ENCODE measurements at regions not wholly inside any gene's neighbourhood (a gene's known extent, or its start where the extent isn't known, plus 50 kb on each side); places are given as distances from the start of the nearest gene placed in this dataset.
"Not testable (repeated sequence)": the region's sequence is repeated elsewhere in the genome, so short reads cannot be mapped to it uniquely, and the experiment has no call there.

DNA sequence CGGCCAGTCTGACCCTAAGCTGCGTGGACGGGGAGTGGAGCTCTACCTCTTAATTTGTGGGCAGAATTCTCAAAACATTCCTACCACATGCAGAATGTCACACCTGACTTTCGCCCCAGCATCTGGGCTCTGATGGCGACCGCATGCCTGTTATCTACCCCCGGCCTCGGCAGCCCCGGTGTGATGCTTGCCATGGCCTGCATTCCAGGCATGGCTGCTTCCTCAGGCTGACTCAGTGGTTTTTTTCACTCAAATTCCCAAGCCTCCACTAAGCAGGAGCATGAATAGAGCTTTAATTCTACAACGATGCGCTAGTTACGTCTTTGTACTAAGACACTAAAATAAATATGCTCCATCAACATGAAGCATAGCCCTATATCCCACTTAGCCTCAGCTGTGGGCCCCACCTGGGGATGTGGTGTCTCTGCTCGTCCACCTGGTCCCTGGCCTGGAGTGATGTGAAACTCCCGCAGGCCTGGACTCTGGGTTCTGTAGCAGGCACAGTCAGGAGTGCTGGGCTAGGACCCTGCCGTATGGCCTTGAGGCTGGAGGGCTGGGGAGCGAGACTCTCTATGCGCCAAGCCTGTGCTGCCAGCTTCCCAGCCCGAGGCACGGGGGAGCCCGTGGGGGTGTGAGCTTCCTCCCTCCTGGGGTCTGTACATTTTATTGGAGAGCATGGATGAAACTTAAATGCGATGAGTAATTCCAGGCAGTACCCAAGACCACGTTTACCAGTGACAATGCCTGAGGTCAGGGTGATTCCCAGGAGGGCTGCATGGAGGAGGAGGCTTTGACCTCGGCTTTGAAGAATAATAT is 153.2 kb downstream of the CTTN start:
- DNase-seq = no peak

DNA sequence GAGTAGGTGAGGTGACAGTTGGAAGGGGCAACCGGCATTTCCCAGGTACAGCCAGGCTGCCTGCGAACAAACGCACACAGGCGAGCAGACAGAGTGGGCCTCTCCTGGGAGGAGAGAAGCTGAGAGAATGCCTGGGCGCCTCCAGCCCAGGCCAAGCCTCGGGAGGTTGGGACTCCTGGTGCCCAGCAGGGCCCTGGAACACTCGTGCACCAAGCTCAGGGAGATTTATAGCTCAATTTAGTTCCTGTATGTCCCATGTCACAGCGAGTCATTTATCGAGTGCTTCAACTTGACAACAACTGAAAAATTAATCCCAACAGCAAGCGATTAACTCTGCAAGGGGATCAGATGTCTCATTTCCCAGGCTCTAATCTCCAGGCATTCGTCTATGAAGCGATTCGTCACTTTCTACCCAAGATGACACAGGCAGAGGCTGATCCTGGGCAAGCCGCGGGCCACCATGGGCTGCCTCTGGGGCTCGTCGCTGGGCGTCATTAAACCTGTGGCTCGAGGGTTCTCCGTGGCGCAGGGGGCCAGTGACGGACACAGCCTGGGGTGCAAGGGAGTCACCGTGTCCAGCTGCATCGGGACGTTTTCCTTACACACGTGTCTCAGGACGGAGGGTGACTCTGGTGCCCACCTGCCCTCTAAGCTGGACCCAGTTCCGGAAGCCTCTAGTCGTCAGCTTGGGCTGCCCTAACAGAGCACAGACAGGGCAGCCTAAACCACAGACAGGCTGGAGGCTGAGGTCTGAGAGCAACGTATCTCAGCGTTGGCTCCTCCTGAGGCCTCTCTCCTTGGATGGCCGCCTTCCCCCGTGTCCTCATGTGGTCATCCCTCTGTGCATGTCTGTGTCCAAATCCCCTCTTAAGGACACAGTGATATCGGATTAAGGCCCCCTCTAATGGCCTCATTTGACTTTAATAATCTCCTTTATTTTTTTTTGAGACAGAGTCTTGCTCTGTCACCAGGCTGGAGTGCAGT is 154.1 kb downstream of the CTTN start:
- DNase-seq = no peak

- no peak for DNase-seq
Measured at GRCh38 chr11:70555078-70555477, 156.7 kb downstream of the CTTN start.

DNA sequence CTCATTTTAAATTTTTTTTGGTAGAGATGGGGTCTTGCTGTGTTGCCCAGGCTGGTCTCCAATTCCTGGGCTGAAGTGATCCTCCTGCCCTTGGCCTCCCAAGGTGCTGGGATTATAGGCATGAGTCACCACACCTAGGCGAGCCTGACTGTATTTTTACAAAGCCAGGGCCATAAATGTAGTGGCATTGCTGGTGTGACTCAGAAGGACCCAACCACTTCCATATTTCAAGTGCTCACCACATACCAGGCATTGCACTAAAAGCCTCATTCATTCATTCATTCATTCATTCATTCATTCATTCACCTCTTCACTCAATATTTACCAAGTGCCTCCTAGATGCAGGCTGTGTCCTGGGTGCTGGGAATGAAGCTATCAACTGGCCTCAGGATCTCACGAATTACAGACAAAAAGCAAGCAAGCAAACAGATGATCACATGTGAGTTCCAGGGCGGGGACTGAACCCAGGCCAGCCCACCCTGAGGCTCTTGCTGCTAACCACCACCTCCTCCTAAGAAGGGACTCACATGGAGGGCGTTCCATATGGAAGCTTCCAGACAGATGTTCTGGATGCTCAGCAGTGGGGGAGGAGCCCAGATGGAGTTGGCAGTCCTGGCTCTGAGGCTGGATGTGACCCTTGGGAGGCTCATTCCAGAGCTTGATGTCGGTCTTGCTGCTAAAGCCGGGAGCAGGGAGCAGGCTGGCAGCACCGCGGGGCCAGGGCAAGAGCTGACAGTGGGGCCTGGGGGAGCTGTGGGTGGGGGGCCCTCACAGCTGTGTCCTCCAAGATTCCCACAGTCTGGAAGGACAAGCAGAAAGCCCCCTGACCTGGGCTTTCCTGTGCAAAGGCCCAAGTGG is 158.8 kb downstream of the CTTN start:
- peak; percentile 79 for DNase-seq

GRCh38 chr11:70557742-70558485 is 159.6 kb downstream of the CTTN start:
- DNase-seq = no peak

GRCh38 chr11:70558681-70559080 is 160.4 kb downstream of the CTTN start:
- no peak for DNase-seq

GRCh38 chr11:70559516-70559915 is 161.2 kb downstream of the CTTN start:
- no peak for DNase-seq

DNA sequence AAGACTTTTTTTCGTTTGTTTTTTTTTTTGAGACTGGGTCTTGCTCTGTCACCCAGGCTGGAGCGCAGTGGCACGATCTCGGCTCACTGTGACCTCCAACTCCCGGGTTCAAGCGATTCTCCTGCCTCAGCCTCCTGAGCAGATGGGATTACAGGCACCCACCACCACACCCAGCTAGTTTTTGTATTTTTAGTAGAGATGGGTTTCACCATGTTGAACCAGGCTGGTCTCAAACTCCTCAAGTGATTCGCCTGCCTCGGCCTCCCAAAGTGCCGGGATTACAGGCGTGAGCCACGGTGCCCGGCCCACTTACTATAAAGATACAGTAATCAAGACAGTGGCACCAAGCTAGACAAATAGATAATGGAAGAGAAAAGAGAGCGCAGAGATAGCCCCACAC is 162.3 kb downstream of the CTTN start:
- not testable (repeated sequence) for DNase-seq

DNA sequence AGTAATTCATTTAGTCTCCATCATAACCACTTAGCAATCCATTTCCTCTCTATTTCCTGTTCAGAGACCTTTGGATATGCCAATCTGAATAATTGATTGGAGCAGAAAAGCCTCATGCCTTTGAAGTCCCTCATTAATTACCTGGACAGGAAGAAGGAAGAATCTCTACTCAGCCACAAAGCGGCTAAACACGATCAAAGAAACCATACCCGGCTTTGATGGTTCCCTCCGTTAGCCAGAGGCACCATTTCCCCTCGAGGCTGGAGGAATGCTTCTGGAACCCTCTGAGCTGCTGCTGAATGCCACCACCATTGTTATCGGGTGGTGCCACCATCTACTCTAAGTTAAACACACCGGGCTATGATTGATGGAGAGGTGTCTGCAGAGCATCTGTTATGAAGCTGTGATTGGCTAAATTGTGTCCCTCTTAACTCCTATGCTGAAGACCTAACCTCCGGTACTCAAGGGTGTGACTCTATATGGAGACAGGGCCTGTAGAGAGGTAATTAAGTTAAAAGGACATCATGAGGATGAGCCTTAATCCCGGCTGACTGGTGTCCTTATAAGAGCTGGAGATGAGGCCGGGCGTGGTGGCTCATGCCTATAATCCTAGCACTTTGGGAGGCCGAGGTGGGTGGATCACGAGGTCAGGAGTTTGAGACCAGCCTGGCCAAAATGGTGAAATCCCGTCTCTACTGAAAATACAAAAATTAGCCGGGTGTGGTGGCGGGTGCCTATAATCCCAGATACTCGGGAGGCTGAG is 168.6 kb downstream of the CTTN start:
- DNase-seq = no peak

DNA sequence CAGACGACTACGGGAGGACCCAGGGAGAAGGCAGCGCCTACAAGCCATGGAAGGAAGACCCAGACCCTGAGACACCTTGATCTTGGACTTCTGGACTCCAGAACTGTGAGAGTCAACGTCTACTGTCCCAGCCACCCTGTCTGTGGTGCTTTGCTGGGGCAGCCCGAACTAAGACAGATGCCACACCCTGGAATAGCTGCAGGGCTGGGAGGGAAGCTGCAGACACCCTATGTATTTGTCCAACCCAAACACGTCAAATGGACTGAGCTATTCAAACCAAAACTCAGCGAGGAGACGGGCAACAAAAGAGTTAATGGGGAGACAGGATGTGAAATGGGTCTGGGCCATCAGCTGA is 169.3 kb downstream of the CTTN start:
- no peak for DNase-seq

- peak; percentile 84 for DNase-seq
Measured at GRCh38 chr11:70568035-70568813, 169.9 kb downstream of the CTTN start.

DNA sequence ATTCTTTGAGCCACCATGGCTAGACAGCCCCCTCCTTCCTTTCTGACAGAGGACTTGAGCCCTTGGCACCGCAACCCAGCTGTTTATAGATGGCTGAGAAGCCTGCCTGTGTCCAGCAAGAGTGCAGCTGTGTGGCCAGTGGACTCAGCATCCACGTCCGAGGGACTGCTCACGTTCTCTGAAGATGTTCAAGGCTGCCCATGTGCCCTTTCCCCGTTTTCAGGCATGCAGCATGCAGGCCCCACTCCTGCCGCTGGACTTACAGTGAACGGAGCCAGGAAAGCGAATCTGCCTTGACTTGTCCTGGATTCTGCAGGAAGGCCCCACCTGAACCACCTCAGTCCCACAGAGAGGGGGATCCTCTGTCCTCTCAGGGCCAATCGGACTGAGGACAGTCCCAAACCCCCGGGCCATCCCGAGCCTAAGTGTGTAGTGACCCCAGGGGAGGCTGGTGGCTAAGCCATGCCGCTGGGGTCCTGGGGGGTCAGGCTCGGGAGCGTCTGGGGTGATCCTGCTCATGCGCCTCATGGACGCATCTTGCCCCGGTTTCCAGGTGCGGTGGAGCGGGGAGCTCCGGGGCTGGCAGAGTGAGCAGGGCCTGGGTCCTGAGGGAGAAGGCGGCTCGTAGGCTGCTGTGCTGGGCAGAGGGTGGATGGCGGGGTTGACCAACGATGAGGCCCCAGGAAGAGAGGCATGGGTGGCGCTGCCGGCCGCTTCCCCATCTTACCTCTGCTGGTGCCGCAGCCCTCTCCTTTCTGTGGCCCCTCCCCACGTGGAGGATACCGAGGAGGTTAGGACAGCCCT is 170.7 kb downstream of the CTTN start:
- DNase-seq = no peak

- no peak for DNase-seq
Measured at GRCh38 chr11:70569618-70569890, 171.2 kb downstream of the CTTN start.

- DNase-seq = no peak
Measured at GRCh38 chr11:70569996-70570692, 171.8 kb downstream of the CTTN start.

DNA sequence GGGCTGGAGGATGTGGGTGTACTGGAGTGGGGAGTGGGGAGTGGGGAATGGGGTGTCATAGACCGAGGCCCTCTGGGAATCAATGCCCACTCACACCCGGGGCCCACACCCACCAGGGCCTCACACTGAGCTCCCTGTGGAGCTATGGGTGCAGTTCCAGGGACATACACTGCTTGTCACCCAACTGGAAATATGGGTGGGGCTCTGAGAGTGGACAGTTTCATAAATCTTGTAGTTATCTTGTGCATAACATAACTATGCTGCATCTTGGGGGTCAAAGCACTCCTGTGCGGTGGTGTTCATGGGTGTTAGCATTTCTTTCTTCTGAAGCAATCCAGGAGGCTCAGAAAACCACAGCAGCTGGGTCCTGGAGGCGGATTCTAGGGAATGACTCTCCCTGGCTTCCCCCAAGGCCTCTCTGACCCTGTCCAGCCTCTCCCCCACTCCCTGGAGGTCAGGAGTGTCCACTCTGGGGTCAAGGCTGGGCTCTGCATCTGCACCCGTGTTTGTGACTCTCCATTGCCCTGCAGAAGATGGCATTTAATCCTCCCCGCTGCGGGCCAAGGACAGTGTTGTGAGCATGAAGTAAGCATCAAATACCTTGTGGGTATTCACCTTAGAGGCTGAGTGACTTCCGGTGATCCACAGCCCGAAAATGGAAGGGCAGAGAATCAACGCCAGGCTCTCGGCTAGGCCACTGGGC is 172.5 kb downstream of the CTTN start:
- no peak for DNase-seq

DNA sequence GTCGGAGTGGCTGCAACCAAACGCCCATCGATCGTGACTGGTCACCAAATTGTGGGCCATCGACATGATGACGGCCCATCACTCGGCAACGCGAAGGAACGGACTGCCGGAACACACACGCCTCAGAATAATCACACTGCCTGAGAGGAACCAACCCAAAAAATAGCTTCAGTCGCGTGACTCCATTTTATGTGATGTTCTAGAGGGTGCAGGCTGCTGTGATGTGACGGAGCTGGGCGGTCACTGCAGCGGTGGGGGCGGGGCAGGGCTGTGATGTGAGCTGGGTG is 174.6 kb downstream of the CTTN start:
- no peak for DNase-seq

GRCh38 chr11:70573701-70574151 is 175.4 kb downstream of the CTTN start:
- no peak for DNase-seq

DNA sequence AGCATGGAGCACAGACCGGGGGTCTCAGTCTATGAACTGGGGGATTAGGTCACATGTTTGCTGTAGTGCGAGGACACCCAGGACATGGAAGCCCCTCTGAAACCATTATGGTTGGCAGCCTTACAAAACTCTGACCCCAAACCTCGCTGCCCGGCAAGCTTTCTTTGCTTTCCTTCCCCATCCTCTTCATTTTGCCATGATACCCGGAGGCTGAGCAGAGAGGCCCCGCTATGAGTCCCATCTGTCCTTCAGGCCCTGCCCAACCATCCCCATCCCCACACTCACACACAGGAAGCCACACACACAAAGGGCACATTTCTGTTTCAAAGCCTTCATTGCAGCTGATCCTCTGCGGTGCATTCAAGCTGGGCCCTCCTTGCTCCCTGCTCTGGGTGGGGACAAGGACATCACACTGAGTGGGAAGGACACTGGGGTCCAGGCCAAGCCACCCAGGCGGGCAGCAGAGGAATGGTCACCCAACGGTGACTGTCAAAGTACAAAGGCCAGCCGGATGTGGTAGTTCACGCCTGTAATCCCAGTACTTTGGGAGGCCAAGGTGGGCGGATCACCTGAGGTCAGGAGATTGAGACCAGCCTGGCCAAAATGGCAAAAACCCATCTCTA is 176.5 kb downstream of the CTTN start:
- no peak for DNase-seq
